ENCODE measurements at regions not wholly inside any gene's neighbourhood (a gene's known extent, or its start where the extent isn't known, plus 50 kb on each side); places are given as distances from the start of the nearest gene placed in this dataset.

- H3K27me3 ChIP-seq (ENCODE audit: control insufficient read depth, insufficient read depth, low read length): no peaks in the 10 kb centered on the region
- no peak overlapping the region for H3K27ac ChIP-seq (ENCODE audit: low read depth in 2 of 2, low read length in 2 of 2)
- H3K4me3 ChIP-seq (ENCODE audit: low read length in 3 of 3): no peak overlapping the region
- intact Hi-C loops (cut with DNase I): no loop called here
- DNase-seq (no peak), FAIRE-seq (no peak)
- H3K9me3 ChIP-seq (ENCODE audit: control insufficient read depth in 2 of 3, insufficient read depth in 1 of 3, low read length in 3 of 3): no peaks in the 10 kb centered on the region
- H3K4me1 ChIP-seq (ENCODE audit: control insufficient read depth in 2 of 3, insufficient read depth in 2 of 3, low read depth in 1 of 3, low read length in 3 of 3): no peaks in the 10 kb centered on the region
- H3K9ac ChIP-seq (ENCODE audit: low read length in 3 of 3): no peak overlapping the region
- TF ChIP-seq CTCF (IDR thresholded peaks at IDR 0.05; ENCODE audit: borderline replicate concordance, extremely low read depth, insufficient read depth): no peak
- no peaks in the 10 kb centered on the region for H3K36me3 ChIP-seq (ENCODE audit: control insufficient read depth in 2 of 3, insufficient read depth in 3 of 3, low read length in 3 of 3)
These were observed 362.6 kb upstream of the ADGRL4 start for GRCh38 chr1:79369091-79369490.

GRCh38 chr1:79364896-79365295, 358.4 kb upstream of the ADGRL4 start:
- DNase-seq: no peak
- no peak overlapping the region for H3K4me3 ChIP-seq (ENCODE audit: low read length in 3 of 3)
- H3K36me3 ChIP-seq (ENCODE audit: control insufficient read depth in 2 of 3, insufficient read depth in 3 of 3, low read length in 3 of 3): no peaks in the 10 kb centered on the region
- H3K27ac ChIP-seq (ENCODE audit: low read depth in 2 of 2, low read length in 2 of 2): no peak overlapping the region
- H3K9me3 ChIP-seq (ENCODE audit: control insufficient read depth in 2 of 3, insufficient read depth in 1 of 3, low read length in 3 of 3): no peaks in the 10 kb centered on the region
- FAIRE-seq: no peak
- no peak for TF ChIP-seq CTCF (IDR thresholded peaks at IDR 0.05; ENCODE audit: borderline replicate concordance, extremely low read depth, insufficient read depth)
- H3K9ac ChIP-seq (ENCODE audit: low read length in 3 of 3): no peak overlapping the region
- H3K27me3 ChIP-seq (ENCODE audit: control insufficient read depth, insufficient read depth, low read length): no peaks in the 10 kb centered on the region
- intact Hi-C loops (cut with DNase I): no loop called here
- no peaks in the 10 kb centered on the region for H3K4me1 ChIP-seq (ENCODE audit: control insufficient read depth in 2 of 3, insufficient read depth in 2 of 3, low read depth in 1 of 3, low read length in 3 of 3)

GRCh38 chr1:79363430-79363829, 356.9 kb upstream of the ADGRL4 start:
- Histone ChIP-seq H3K4me1 (ENCODE audit: control insufficient read depth in 2 of 3, insufficient read depth in 2 of 3, low read depth in 1 of 3, low read length in 3 of 3) (no peaks in the 10 kb centered on the region), H3K36me3 (ENCODE audit: control insufficient read depth in 2 of 3, insufficient read depth in 3 of 3, low read length in 3 of 3) (no peaks in the 10 kb centered on the region), H3K4me3 (ENCODE audit: low read length in 3 of 3) (no peak overlapping the region), H3K9ac (ENCODE audit: low read length in 3 of 3) (no peak overlapping the region), H3K9me3 (ENCODE audit: control insufficient read depth in 2 of 3, insufficient read depth in 1 of 3, low read length in 3 of 3) (no peaks in the 10 kb centered on the region), H3K27ac (ENCODE audit: low read depth in 2 of 2, low read length in 2 of 2) (no peak overlapping the region), H3K27me3 (ENCODE audit: control insufficient read depth, insufficient read depth, low read length) (no peaks in the 10 kb centered on the region)
- no peak for DNase-seq
- intact Hi-C loops (cut with DNase I): no loop called here
- no peak for FAIRE-seq
- TF ChIP-seq CTCF (IDR thresholded peaks at IDR 0.05; ENCODE audit: borderline replicate concordance, extremely low read depth, insufficient read depth): no peak

- H3K27me3 ChIP-seq (ENCODE audit: control insufficient read depth, insufficient read depth, low read length): no peaks in the 10 kb centered on the region
- H3K36me3 ChIP-seq (ENCODE audit: control insufficient read depth in 2 of 3, insufficient read depth in 3 of 3, low read length in 3 of 3): no peaks in the 10 kb centered on the region
- H3K9ac ChIP-seq (ENCODE audit: low read length in 3 of 3): no peak overlapping the region
- no peak overlapping the region for H3K27ac ChIP-seq (ENCODE audit: low read depth in 2 of 2, low read length in 2 of 2)
- TF ChIP-seq CTCF (IDR thresholded peaks at IDR 0.05; ENCODE audit: borderline replicate concordance, extremely low read depth, insufficient read depth): no peak
- H3K9me3 ChIP-seq (ENCODE audit: control insufficient read depth in 2 of 3, insufficient read depth in 1 of 3, low read length in 3 of 3): no peaks in the 10 kb centered on the region
- H3K4me1 ChIP-seq (ENCODE audit: control insufficient read depth in 2 of 3, insufficient read depth in 2 of 3, low read depth in 1 of 3, low read length in 3 of 3): no peaks in the 10 kb centered on the region
- no peak overlapping the region for H3K4me3 ChIP-seq (ENCODE audit: low read length in 3 of 3)
- FAIRE-seq (no peak), DNase-seq (no peak)
- intact Hi-C loops (cut with DNase I): no loop called here
These were observed 355.9 kb upstream of the ADGRL4 start for GRCh38 chr1:79362470-79362869.

Data from kidney (tissue), 13 donors.